ENCODE measurements at regions not wholly inside any gene's neighbourhood (a gene's known extent, or its start where the extent isn't known, plus 50 kb on each side); places are given as distances from the start of the nearest gene placed in this dataset.

DNA sequence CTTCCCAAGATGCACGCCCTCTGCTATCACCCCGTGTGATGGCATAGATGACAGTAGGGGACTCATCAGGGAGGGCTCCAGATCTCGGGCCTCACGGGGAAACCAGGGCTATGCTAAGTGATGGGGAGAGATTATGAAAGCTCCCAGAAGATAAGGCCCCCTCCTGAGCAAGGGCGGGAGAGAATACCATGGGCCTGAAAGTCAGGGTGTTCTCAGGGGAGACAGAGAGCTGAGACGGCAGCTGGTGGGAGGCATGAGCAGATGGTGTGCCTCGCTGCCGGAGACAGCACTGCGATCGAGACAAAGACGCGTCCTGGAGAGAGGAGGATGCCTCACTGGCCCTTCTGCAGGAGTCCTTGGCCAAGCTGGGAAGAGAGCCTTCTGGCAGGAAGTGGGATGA lies 106.5 kb upstream of the ADPGK start:
- Histone ChIP-seq H2AK5ac (ENCODE audit: insufficient read length, low read length) (no peak overlapping the region), H3K79me1 (ENCODE audit: insufficient read depth, low read depth, low read length, poor library complexity, severe bottlenecking) (no peaks in the 10 kb centered on the region), H4K5ac (ENCODE audit: insufficient read length, low read depth, low read length) (no peak overlapping the region), H3K4me2 (ENCODE audit: insufficient read depth, insufficient read length, low read length) (no peak overlapping the region), H2BK20ac (ENCODE audit: low read depth, low read length, poor library complexity, severe bottlenecking) (no peak overlapping the region), H3K23me2 (ENCODE audit: insufficient read length, low read depth, low read length, poor library complexity, severe bottlenecking) (peaks cover 4% of the 10 kb centered on the region), H3K9me3 (ENCODE audit: control insufficient read depth, low read depth, low read length) (no peaks in the 10 kb centered on the region), H2BK5ac (ENCODE audit: insufficient read length, low read length) (no peak overlapping the region), H3K14ac (ENCODE audit: insufficient read depth, low read length) (peak overlapping the region; percentile 35; the same call in 1 of the 2 replicates), H3K4me1 (ENCODE audit: insufficient read depth, low read length) (no peaks in the 10 kb centered on the region), H3K56ac (ENCODE audit: insufficient read length, low read depth, low read length) (no peak overlapping the region), H4K20me1 (ENCODE audit: control insufficient read depth, insufficient read depth, insufficient read length) (no peaks in the 10 kb centered on the region), H3T11ph (ENCODE audit: low read length) (no peak overlapping the region), H3K4ac (ENCODE audit: low read depth, low read length) (no peak overlapping the region), H3K79me2 (ENCODE audit: insufficient read depth, low read length) (no peaks in the 10 kb centered on the region), H3K18ac (ENCODE audit: insufficient read length, low read depth, low read length) (peak overlapping the region; percentile 70), H4K91ac (ENCODE audit: insufficient read length, low read depth, low read length) (peak overlapping the region; percentile 43), H3K23ac (ENCODE audit: insufficient read length, low read depth, low read length) (no peak overlapping the region), H4K8ac (replicated peaks; ENCODE audit: insufficient read length, low read depth, low read length) (no peak overlapping the region), H2AFZ (ENCODE audit: low read length) (no peak overlapping the region), H2BK15ac (ENCODE audit: low read depth, low read length) (no peak overlapping the region), H3K27ac (ENCODE audit: insufficient read length, low read depth, low read length) (no peak overlapping the region), H3K9ac (ENCODE audit: extremely low read depth, insufficient read length, low read length) (no peak overlapping the region), H3K27me3 (ENCODE audit: insufficient read depth, low read length) (no peaks in the 10 kb centered on the region), H2BK120ac (ENCODE audit: low read depth, low read length, poor library complexity, severe bottlenecking) (no peak overlapping the region), H2BK12ac (ENCODE audit: insufficient read length, low read depth, low read length) (no peak overlapping the region)
- no CpG with 5 or more reads among the region's 12 CpGs for WGBS (ENCODE audit: extremely low coverage, insufficient read length, low lambda C conversion rate)
- Mint-ChIP-seq H3K4me3 (no peak overlapping the region), H3K9me3 (peaks cover 0 to 8% of the 10 kb centered on the region in 2 experiments; a peak in 2 of 5 replicates), H3K27ac (no peak overlapping the region), H3K36me3 (ENCODE audit: insufficient read depth in 1 of 3, low read depth in 3 of 3) (no peaks in the 10 kb centered on the region), H3K4me1 (no peaks in the 10 kb centered on the region), H3K27me3 (ENCODE audit: low read depth) (peaks cover 1% of the 10 kb centered on the region; the same call in 1 of the 2 replicates)
- no peak for DNase-seq
- no peak for TF ChIP-seq CTCF (conservative IDR thresholded peaks at IDR 0.05)
